MM.1S (cell line): ENCODE measurements at regions not wholly inside any gene's neighbourhood (a gene's known extent, or its start where the extent isn't known, plus 50 kb on each side); places are given as distances from the start of the nearest gene placed in this dataset.
A peak's percentile ranks its signal among the peaks of the same experiment; 100 is the strongest.

ENCODE experiments used
- DNase-seq: peaks from one replicate; pipeline ENCODE4 v3.0.0-alpha.2; 2015
- H2AFZ ChIP-seq: fragments of 300-600 bp; sonication (generic); 2 replicates; pipeline ENCODE4 v1.6.0; 2016; ENCODE audit warnings: antibody characterized with exemption, low read length
- H3F3A ChIP-seq: fragments of 300-600 bp; sonication (generic); 2 replicates; pipeline ENCODE4 v1.6.1; 2016; ENCODE audit warnings: mild to moderate bottlenecking, antibody characterized with exemption, low read length, moderate library complexity, mixed read lengths; ENCODE audit not compliant: insufficient read depth
- H3K27ac ChIP-seq: fragments of 300-600 bp; sonication (generic); 2 replicates; pipeline ENCODE4 v1.5.1; 2016; ENCODE audit warnings: mild to moderate bottlenecking, low read length
- H3K27me3 ChIP-seq: fragments of 300-600 bp; sonication (generic); replicated peaks from 2 replicates; pipeline ENCODE4 v1.6.0; 2016; ENCODE audit warnings: low read length; ENCODE audit not compliant: insufficient read depth
- H3K36me3 ChIP-seq: fragments of 300-600 bp; sonication (generic); replicated peaks from 2 replicates; pipeline ENCODE4 v1.6.1; 2016; ENCODE audit warnings: mild to moderate bottlenecking, low read length, mixed read lengths; ENCODE audit not compliant: insufficient read depth
- H3K4me1 ChIP-seq: fragments of 300-600 bp; sonication (generic); 2 replicates; pipeline ENCODE4 v1.6.1; 2016; ENCODE audit warnings: low read length, mixed read lengths
- H3K4me2 ChIP-seq: fragments of 300-600 bp; sonication (generic); 2 replicates; pipeline ENCODE4 v1.6.0; 2016; ENCODE audit warnings: low read depth, low read length
- H3K4me3 ChIP-seq: fragments of 300-600 bp; sonication (generic); 2 replicates; pipeline ENCODE4 v1.5.1; 2016; ENCODE audit warnings: low read length, mixed read lengths
- H3K79me2 ChIP-seq: fragments of 300-600 bp; sonication (generic); 2 replicates; pipeline ENCODE4 v1.6.1; 2016; ENCODE audit warnings: mixed run types, low read length, mixed read lengths
- H3K9ac ChIP-seq: fragments of 300-600 bp; sonication (generic); 2 replicates; pipeline ENCODE4 v1.6.1; 2016; ENCODE audit warnings: low read length, mixed read lengths
- H3K9me2 ChIP-seq: fragments of 300-600 bp; sonication (generic); replicated peaks from 2 replicates; pipeline ENCODE4 v1.6.1; 2016; ENCODE audit warnings: mild to moderate bottlenecking, low read length, mixed read lengths; ENCODE audit not compliant: insufficient read depth
- H3K9me3 ChIP-seq: fragments of 300-600 bp; sonication (generic); replicated peaks from 2 replicates; pipeline ENCODE4 v1.6.1; 2016; ENCODE audit warnings: mild to moderate bottlenecking, low read length, mixed read lengths; ENCODE audit not compliant: insufficient read depth
- H4K20me1 ChIP-seq: fragments of 300-600 bp; sonication (generic); 2 replicates; pipeline ENCODE4 v1.6.1; 2016; ENCODE audit warnings: mild to moderate bottlenecking, low read length, moderate library complexity, mixed read lengths; ENCODE audit not compliant: insufficient read depth
- CTCF ChIP-seq: fragments of 300-600 bp; sonication (generic); IDR thresholded peaks from 2 replicates; pipeline ENCODE4 v1.5.1; 2016; ENCODE audit warnings: antibody characterized with exemption, low read length, mixed read lengths
- EZH2 ChIP-seq: fragments of 300-600 bp; sonication (generic); optimal IDR thresholded peaks from 2 replicates; pipeline ENCODE3; 2017; ENCODE audit warnings: low read depth, mild to moderate bottlenecking, antibody characterized with exemption, low read length, mixed read lengths
- EZH2phosphoT487 ChIP-seq: fragments of 300-600 bp; sonication (generic); IDR thresholded peaks from 2 replicates; pipeline ENCODE4 v1.6.1; 2018; ENCODE audit warnings: antibody characterized with exemption, low read length

DNA sequence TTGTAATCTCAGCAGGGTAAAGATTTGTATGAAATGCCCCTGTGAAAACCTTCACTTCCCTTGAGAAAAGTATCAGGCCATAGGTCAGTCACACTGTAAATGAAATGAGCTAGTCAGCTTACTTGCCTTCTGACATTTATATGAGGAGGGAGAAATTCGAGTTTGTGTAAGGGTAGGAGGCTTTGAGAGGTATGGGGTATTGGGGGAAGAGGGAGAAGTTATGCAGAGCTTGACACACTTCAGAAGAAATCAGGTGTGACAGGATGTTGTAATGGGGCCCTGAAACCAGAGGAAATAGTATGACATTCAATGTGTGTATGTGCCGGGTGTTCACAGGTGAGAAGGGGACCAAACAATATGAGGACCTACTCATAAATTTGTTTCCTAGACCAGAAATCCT is 64.2 kb upstream of the CCN6 start:
- Histone ChIP-seq H3F3A (no peaks in the 10 kb centered on the region), H3K9ac (no peak overlapping the region), H3K36me3 (no peaks in the 10 kb centered on the region), H3K79me2 (no peaks in the 10 kb centered on the region), H2AFZ (no peak overlapping the region), H3K4me2 (no peak overlapping the region), H4K20me1 (no peaks in the 10 kb centered on the region), H3K9me3 (no peaks in the 10 kb centered on the region), H3K9me2 (no peaks in the 10 kb centered on the region), H3K4me1 (peaks cover 17% of the 10 kb centered on the region; the same call in 1 of the 2 replicates), H3K27me3 (no peaks in the 10 kb centered on the region), H3K4me3 (no peak overlapping the region), H3K27ac (peak overlapping the region; percentile 20; the same call in 1 of the 2 replicates)
- no peak for DNase-seq
- TF ChIP-seq CTCF (no peak), EZH2phosphoT487 (no peak), EZH2 (no peak)

DNA sequence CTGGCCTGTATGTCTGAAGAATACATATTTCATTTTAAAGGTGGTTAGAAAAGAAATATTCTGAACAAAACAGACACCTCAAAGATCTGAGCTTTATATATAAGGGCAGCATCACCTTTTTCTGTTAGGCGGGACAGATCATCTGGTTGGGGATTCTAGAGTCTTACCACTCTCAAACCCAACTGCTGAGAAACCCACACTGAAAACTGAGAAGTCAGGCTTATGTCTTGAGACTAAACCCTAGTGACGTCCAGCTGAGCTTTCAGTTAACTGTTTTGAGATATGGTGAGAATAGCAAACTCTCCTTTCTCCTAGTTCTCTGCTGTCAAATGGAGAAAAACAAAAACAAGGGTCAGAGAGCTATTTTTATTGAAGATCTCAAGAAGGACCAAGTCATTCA is 63.7 kb upstream of the CCN6 start:
- Histone ChIP-seq H3K4me3 (no peak overlapping the region), H2AFZ (no peak overlapping the region), H3K36me3 (no peaks in the 10 kb centered on the region), H3K9me3 (no peaks in the 10 kb centered on the region), H3F3A (no peaks in the 10 kb centered on the region), H3K9ac (no peak overlapping the region), H3K79me2 (no peaks in the 10 kb centered on the region), H4K20me1 (no peaks in the 10 kb centered on the region), H3K27ac (peak overlapping the region; percentile 20; the same call in 1 of the 2 replicates), H3K27me3 (no peaks in the 10 kb centered on the region), H3K9me2 (no peaks in the 10 kb centered on the region), H3K4me2 (no peak overlapping the region), H3K4me1 (peaks cover 17% of the 10 kb centered on the region; the same call in 1 of the 2 replicates)
- no peak for TF ChIP-seq CTCF
- no peak for TF ChIP-seq EZH2
- no peak for TF ChIP-seq EZH2phosphoT487
- peak; percentile 16 for DNase-seq

- Histone ChIP-seq H3F3A (no peaks in the 10 kb centered on the region), H2AFZ (no peak overlapping the region), H3K9ac (no peak overlapping the region), H3K36me3 (no peaks in the 10 kb centered on the region), H3K9me2 (no peaks in the 10 kb centered on the region), H3K4me3 (no peak overlapping the region), H3K79me2 (no peaks in the 10 kb centered on the region), H3K4me1 (peaks cover 17% of the 10 kb centered on the region; the same call in 1 of the 2 replicates), H3K27ac (no peak overlapping the region), H3K9me3 (no peaks in the 10 kb centered on the region), H3K27me3 (no peaks in the 10 kb centered on the region), H4K20me1 (no peaks in the 10 kb centered on the region), H3K4me2 (no peak overlapping the region)
- no peak for DNase-seq
- TF ChIP-seq CTCF, result no peak
- TF ChIP-seq EZH2phosphoT487, result no peak
- TF ChIP-seq EZH2, result no peak
These were observed 61.1 kb upstream of the CCN6 start for GRCh38 chr6:111992851-111993250.
